ENCODE measurements at regions not wholly inside any gene's neighbourhood (a gene's known extent, or its start where the extent isn't known, plus 50 kb on each side); places are given as distances from the start of the nearest gene placed in this dataset.

DNA sequence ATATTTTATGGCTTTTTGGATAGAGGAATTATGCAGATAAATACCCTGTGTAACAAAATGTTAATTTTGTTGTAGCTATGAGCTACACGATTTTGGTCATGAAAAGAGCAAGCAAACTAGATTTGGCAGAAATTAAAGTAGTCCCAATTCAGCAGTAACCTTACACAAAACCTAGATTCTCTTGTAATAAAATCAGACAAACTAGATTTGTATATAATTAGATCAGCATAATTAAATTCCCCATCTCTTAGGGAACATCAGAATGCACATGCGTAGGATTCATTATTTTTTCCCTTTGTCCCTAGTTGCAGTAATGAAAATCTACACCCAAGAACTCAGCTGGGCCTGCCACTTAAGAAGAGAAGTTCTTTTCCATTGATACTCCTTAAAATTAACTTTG lies 1879.2 kb upstream of the CDH9 start:
- TF ChIP-seq, protein P1, sequence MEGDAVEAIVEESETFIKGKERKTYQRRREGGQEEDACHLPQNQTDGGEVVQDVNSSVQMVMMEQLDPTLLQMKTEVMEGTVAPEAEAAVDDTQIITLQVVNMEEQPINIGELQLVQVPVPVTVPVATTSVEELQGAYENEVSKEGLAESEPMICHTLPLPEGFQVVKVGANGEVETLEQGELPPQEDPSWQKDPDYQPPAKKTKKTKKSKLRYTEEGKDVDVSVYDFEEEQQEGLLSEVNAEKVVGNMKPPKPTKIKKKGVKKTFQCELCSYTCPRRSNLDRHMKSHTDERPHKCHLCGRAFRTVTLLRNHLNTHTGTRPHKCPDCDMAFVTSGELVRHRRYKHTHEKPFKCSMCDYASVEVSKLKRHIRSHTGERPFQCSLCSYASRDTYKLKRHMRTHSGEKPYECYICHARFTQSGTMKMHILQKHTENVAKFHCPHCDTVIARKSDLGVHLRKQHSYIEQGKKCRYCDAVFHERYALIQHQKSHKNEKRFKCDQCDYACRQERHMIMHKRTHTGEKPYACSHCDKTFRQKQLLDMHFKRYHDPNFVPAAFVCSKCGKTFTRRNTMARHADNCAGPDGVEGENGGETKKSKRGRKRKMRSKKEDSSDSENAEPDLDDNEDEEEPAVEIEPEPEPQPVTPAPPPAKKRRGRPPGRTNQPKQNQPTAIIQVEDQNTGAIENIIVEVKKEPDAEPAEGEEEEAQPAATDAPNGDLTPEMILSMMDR (IDR thresholded peaks at IDR 0.05; ENCODE audit: low read depth, low read length) = no peak
- TF ChIP-seq POLR2A (IDR thresholded peaks at IDR 0.05; ENCODE audit: extremely low read depth, insufficient read length) = no peak
- TF ChIP-seq, protein P2, sequence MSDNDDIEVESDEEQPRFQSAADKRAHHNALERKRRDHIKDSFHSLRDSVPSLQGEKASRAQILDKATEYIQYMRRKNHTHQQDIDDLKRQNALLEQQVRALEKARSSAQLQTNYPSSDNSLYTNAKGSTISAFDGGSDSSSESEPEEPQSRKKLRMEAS (IDR thresholded peaks at IDR 0.05; ENCODE audit: low read depth, low read length) = no peak
- TF ChIP-seq MYC (IDR thresholded peaks at IDR 0.05; ENCODE audit: low read depth, low read length) = no peak
